A673 (cell line): ENCODE measurements at regions not wholly inside any gene's neighbourhood (a gene's known extent, or its start where the extent isn't known, plus 50 kb on each side); places are given as distances from the start of the nearest gene placed in this dataset.

Experiments used
- CTCF ChIP-seq: fragments of 300-800, 200-600 bp; sonication (generic); conservative IDR thresholded peaks from 2 replicates; pipeline ENCODE4 v1.5.1; 2017; ENCODE audit warnings: low read depth, mild to moderate bottlenecking, antibody characterized with exemption, low read length, moderate library complexity, mixed read lengths
- EZH2 ChIP-seq: fragments of 200-600 bp; sonication (generic); IDR thresholded peaks from 2 replicates; pipeline ENCODE4 v1.6.1; 2017; ENCODE audit warnings: borderline replicate concordance, low read depth, mild to moderate bottlenecking, mixed read lengths, antibody characterized with exemption, low read length; ENCODE audit not compliant: poor library complexity, severe bottlenecking

- TF ChIP-seq CTCF (no peak), EZH2 (no peak)
These were observed 548.2 kb downstream of the PTPRU start for GRCh38 chr1:29784276-29785136.
